ENCODE measurements at regions not wholly inside any gene's neighbourhood (a gene's known extent, or its start where the extent isn't known, plus 50 kb on each side); places are given as distances from the start of the nearest gene placed in this dataset.

GRCh38 chr18:43870626-43871025, 593.3 kb upstream of the SYT4 start:
- H3K4me1 Mint-ChIP-seq (ENCODE audit: low read depth, unreplicated experiment): no peaks in the 10 kb centered on the region

DNA sequence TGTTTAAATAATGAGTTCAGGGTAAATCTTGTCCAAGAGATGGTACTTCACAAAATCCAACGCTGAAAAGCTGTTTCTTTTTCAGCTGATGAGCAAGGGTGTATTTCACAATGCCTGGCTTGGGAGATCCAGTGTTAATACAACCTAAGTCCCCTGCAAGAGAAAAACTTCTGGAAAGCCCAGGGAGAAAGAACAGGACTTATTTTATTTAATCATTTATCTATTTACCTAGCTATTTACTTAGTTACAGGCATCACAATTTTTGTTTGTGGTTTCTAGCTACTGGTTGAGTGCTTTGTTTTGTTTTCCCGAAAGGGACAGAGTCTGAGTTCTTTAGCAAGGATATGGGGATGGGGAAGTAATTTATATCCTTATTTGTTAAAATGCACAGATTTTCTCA, 598.2 kb upstream of the SYT4 start:
- H3K36me3 Mint-ChIP-seq (ENCODE audit: unreplicated experiment): no peaks in the 10 kb centered on the region

More at GRCh38 chr18:43870626-43871025, 593.3 kb upstream of the SYT4 start:
- Mint-ChIP-seq H3K9me3 (ENCODE audit: unreplicated experiment) (no peaks in the 10 kb centered on the region), H3K27me3 (ENCODE audit: unreplicated experiment) (no peaks in the 10 kb centered on the region), H3K36me3 (ENCODE audit: unreplicated experiment) (no peaks in the 10 kb centered on the region), H3K4me3 (ENCODE audit: unreplicated experiment) (no peak overlapping the region), H3K27ac (ENCODE audit: unreplicated experiment) (no peak overlapping the region)
- TF ChIP-seq CTCF (IDR thresholded peaks at IDR 0.05; ENCODE audit: partially characterized antibody, unreplicated experiment): no peak
- no peak for DNase-seq

GRCh38 chr18:43876286-43876685, 599.0 kb upstream of the SYT4 start:
- TF ChIP-seq CTCF (IDR thresholded peaks at IDR 0.05; ENCODE audit: partially characterized antibody, unreplicated experiment): no peak
- no peak overlapping the region for H3K27ac Mint-ChIP-seq (ENCODE audit: unreplicated experiment)
- no peaks in the 10 kb centered on the region for H3K9me3 Mint-ChIP-seq (ENCODE audit: unreplicated experiment)
- H3K36me3 Mint-ChIP-seq (ENCODE audit: unreplicated experiment): no peaks in the 10 kb centered on the region
- H3K4me1 Mint-ChIP-seq (ENCODE audit: low read depth, unreplicated experiment): no peaks in the 10 kb centered on the region
- DNase-seq: no peak
- H3K27me3 Mint-ChIP-seq (ENCODE audit: unreplicated experiment): no peaks in the 10 kb centered on the region
- H3K4me3 Mint-ChIP-seq (ENCODE audit: unreplicated experiment): no peak overlapping the region

More for the DNA sequence above, 598.2 kb upstream of the SYT4 start:
- no peak overlapping the region for H3K4me3 Mint-ChIP-seq (ENCODE audit: unreplicated experiment)
- no peaks in the 10 kb centered on the region for H3K4me1 Mint-ChIP-seq (ENCODE audit: low read depth, unreplicated experiment)
- no peak for TF ChIP-seq CTCF (IDR thresholded peaks at IDR 0.05; ENCODE audit: partially characterized antibody, unreplicated experiment)
- no peak for DNase-seq
- no peaks in the 10 kb centered on the region for H3K27me3 Mint-ChIP-seq (ENCODE audit: unreplicated experiment)
- H3K9me3 Mint-ChIP-seq (ENCODE audit: unreplicated experiment): no peaks in the 10 kb centered on the region
- no peak overlapping the region for H3K27ac Mint-ChIP-seq (ENCODE audit: unreplicated experiment)

GRCh38 chr18:43876748-43877147, 599.5 kb upstream of the SYT4 start:
- TF ChIP-seq CTCF (IDR thresholded peaks at IDR 0.05; ENCODE audit: partially characterized antibody, unreplicated experiment): no peak
- no peaks in the 10 kb centered on the region for H3K4me1 Mint-ChIP-seq (ENCODE audit: low read depth, unreplicated experiment)
- no peak overlapping the region for H3K4me3 Mint-ChIP-seq (ENCODE audit: unreplicated experiment)
- DNase-seq: no peak
- no peaks in the 10 kb centered on the region for H3K36me3 Mint-ChIP-seq (ENCODE audit: unreplicated experiment)
- no peaks in the 10 kb centered on the region for H3K9me3 Mint-ChIP-seq (ENCODE audit: unreplicated experiment)
- no peak overlapping the region for H3K27ac Mint-ChIP-seq (ENCODE audit: unreplicated experiment)
- no peaks in the 10 kb centered on the region for H3K27me3 Mint-ChIP-seq (ENCODE audit: unreplicated experiment)

- DNase-seq: no peak
- Mint-ChIP-seq H3K27ac (ENCODE audit: unreplicated experiment) (no peak overlapping the region), H3K27me3 (ENCODE audit: unreplicated experiment) (no peaks in the 10 kb centered on the region), H3K9me3 (ENCODE audit: unreplicated experiment) (no peaks in the 10 kb centered on the region), H3K4me1 (ENCODE audit: low read depth, unreplicated experiment) (no peaks in the 10 kb centered on the region), H3K36me3 (ENCODE audit: unreplicated experiment) (no peaks in the 10 kb centered on the region), H3K4me3 (ENCODE audit: unreplicated experiment) (no peak overlapping the region)
- TF ChIP-seq CTCF (IDR thresholded peaks at IDR 0.05; ENCODE audit: partially characterized antibody, unreplicated experiment): no peak
Observed at GRCh38 chr18:43877616-43878321, 600.5 kb upstream of the SYT4 start.

Data from glutamatergic neuron (in vitro differentiated cells).